Activated naive CD4-positive, alpha-beta T cell treated with anti-CD3 and anti-CD28 coated beads for 36 hours (primary cell): ENCODE measurements at regions not wholly inside any gene's neighbourhood (a gene's known extent, or its start where the extent isn't known, plus 50 kb on each side); places are given as distances from the start of the nearest gene placed in this dataset.
A peak's percentile ranks its signal among the peaks of the same experiment; 100 is the strongest.
"Not testable (repeated sequence)": the region's sequence is repeated elsewhere in the genome, so short reads cannot be mapped to it uniquely, and the experiment has no call there.

Source experiments
- CTCF ChIA-PET: fragments of 350-600 bp; sonication (Branson Sonifier 250); formaldehyde crosslinking; loops from one replicate; lab custom pipeline; 2021; ENCODE audit warnings: antibody characterized with exemption; lab: Charles Lee
- DNase-seq: peaks from one replicate; pipeline ENCODE4 v3.0.0-alpha.2; 2020
- H3K27ac Mint-ChIP-seq: one replicate; pipeline ENCODE4 v1.8.0; 2021; ENCODE audit warnings: mild to moderate bottlenecking, mixed read lengths
- H3K27me3 Mint-ChIP-seq: one replicate; pipeline ENCODE4 v1.8.0; 2021; ENCODE audit warnings: low read depth, mixed read lengths
- H3K36me3 Mint-ChIP-seq: one replicate; pipeline ENCODE4 v1.8.0; 2021; ENCODE audit warnings: low read depth, mixed read lengths
- H3K4me1 Mint-ChIP-seq: one replicate; pipeline ENCODE4 v1.8.0; 2021; ENCODE audit warnings: low read depth, mixed read lengths
- H3K4me3 Mint-ChIP-seq: one replicate; pipeline ENCODE4 v1.8.0; 2021; ENCODE audit warnings: mild to moderate bottlenecking, moderate library complexity, mixed read lengths
- H3K9me3 Mint-ChIP-seq: one replicate; pipeline ENCODE4 v1.8.0; 2021; ENCODE audit warnings: mixed read lengths
- intact Hi-C: fragments of 100-400 bp; cut with micrococcal nuclease; formaldehyde crosslinking; loops from one replicate; pipeline ENCODE4 v1.15.1; 2023

GRCh38 chr2:125730921-125731320 is 925.0 kb upstream of the GYPC start:
- Mint-ChIP-seq H3K27me3 (no peaks in the 10 kb centered on the region), H3K9me3 (peaks cover 1% of the 10 kb centered on the region), H3K27ac (no peak overlapping the region), H3K4me1 (no peaks in the 10 kb centered on the region), H3K36me3 (peaks cover under 1% of the 10 kb centered on the region), H3K4me3 (no peak overlapping the region)
- DNase-seq, result no peak
- intact Hi-C loops, result no loop called here
- CTCF ChIA-PET, result no interaction called here

- H3K27ac Mint-ChIP-seq, result no peak overlapping the region
- intact Hi-C loops, result no loop called here
- peaks cover 1% of the 10 kb centered on the region for H3K36me3 Mint-ChIP-seq
- H3K27me3 Mint-ChIP-seq, result no peaks in the 10 kb centered on the region
- DNase-seq, result no peak
- CTCF ChIA-PET, result no interaction called here
- no peaks in the 10 kb centered on the region for H3K4me1 Mint-ChIP-seq
- H3K4me3 Mint-ChIP-seq, result no peak overlapping the region
- peaks cover 9% of the 10 kb centered on the region for H3K9me3 Mint-ChIP-seq
Measured at GRCh38 chr2:125736306-125736705, 919.7 kb upstream of the GYPC start.

DNA sequence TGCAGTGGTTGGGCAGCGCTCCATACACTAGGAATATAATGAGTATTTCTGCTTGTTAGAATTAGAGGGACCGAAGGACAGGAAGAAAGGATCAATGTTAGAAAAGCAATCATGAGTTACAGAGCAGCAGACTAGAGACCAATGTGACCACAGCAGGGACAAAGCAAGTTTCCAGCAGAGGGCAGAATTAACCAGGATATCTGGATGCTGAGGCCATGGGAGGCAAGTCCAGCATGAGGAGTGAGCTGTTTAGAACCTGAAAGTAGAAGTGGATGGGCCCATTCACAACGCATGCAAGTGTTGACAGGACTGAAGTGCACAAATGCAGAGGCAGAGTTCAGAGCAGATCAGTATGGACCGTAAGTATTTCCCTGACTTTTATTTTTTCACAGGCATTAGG is 910.4 kb upstream of the GYPC start:
- H3K36me3 Mint-ChIP-seq, result no peaks in the 10 kb centered on the region
- no peak overlapping the region for H3K27ac Mint-ChIP-seq
- no peaks in the 10 kb centered on the region for H3K27me3 Mint-ChIP-seq
- CTCF ChIA-PET, result no interaction called here
- peaks cover 2% of the 10 kb centered on the region for H3K9me3 Mint-ChIP-seq
- H3K4me1 Mint-ChIP-seq, result no peaks in the 10 kb centered on the region
- peak; percentile 8 for DNase-seq
- intact Hi-C loops, result no loop called here
- no peak overlapping the region for H3K4me3 Mint-ChIP-seq

- CTCF ChIA-PET, result no interaction called here
- Mint-ChIP-seq H3K27ac (no peak overlapping the region), H3K27me3 (no peaks in the 10 kb centered on the region), H3K4me3 (no peak overlapping the region), H3K4me1 (no peaks in the 10 kb centered on the region), H3K9me3 (peaks cover 2% of the 10 kb centered on the region), H3K36me3 (no peaks in the 10 kb centered on the region)
- intact Hi-C loops, result no loop called here
- DNase-seq, result no peak
Measured at GRCh38 chr2:125746321-125747164, 909.4 kb upstream of the GYPC start.

- intact Hi-C loops, result no loop called here
- CTCF ChIA-PET, result no interaction called here
- no peak overlapping the region for H3K27ac Mint-ChIP-seq
- H3K4me3 Mint-ChIP-seq, result no peak overlapping the region
- H3K9me3 Mint-ChIP-seq, result peaks cover 2% of the 10 kb centered on the region
- no peaks in the 10 kb centered on the region for H3K27me3 Mint-ChIP-seq
- no peaks in the 10 kb centered on the region for H3K36me3 Mint-ChIP-seq
- H3K4me1 Mint-ChIP-seq, result no peaks in the 10 kb centered on the region
- DNase-seq, result no peak
Measured at GRCh38 chr2:125747165-125747425, 908.9 kb upstream of the GYPC start.

- intact Hi-C loops, result no loop called here
- Mint-ChIP-seq H3K4me1 (no peaks in the 10 kb centered on the region), H3K27me3 (no peaks in the 10 kb centered on the region), H3K9me3 (peaks cover 4% of the 10 kb centered on the region), H3K4me3 (no peak overlapping the region), H3K27ac (no peak overlapping the region), H3K36me3 (no peaks in the 10 kb centered on the region)
- CTCF ChIA-PET, result no interaction called here
- no peak for DNase-seq
Measured at GRCh38 chr2:125756431-125756830, 899.5 kb upstream of the GYPC start.

- no peak overlapping the region for H3K27ac Mint-ChIP-seq
- no peak for DNase-seq
- H3K27me3 Mint-ChIP-seq, result no peaks in the 10 kb centered on the region
- H3K9me3 Mint-ChIP-seq, result peaks cover 7% of the 10 kb centered on the region
- CTCF ChIA-PET, result no interaction called here
- H3K4me3 Mint-ChIP-seq, result no peak overlapping the region
- no peaks in the 10 kb centered on the region for H3K36me3 Mint-ChIP-seq
- intact Hi-C loops, result no loop called here
- no peaks in the 10 kb centered on the region for H3K4me1 Mint-ChIP-seq
Measured at GRCh38 chr2:125796784-125797183, 859.2 kb upstream of the GYPC start.

DNA sequence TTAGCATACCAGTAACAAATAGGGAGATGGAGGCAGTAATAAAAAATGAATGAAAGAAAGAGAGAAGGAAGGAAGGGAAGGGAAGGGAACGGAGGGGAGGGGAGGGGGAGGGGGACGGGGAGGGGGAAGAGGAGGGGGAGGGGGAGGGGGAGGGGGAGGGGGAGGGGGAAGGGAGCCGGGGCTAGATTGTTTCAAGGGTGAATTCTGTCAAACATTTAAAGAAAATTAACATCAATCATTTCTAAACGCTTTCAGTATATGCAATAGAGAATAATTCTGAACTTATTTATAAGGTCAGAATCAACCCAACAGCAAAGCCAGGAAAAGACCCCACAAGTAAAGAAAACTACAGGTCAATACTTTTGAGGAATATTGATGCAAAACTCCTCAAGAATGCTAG is 858.8 kb upstream of the GYPC start:
- H3K4me1 Mint-ChIP-seq, result no peaks in the 10 kb centered on the region
- no peak overlapping the region for H3K27ac Mint-ChIP-seq
- no peaks in the 10 kb centered on the region for H3K36me3 Mint-ChIP-seq
- H3K9me3 Mint-ChIP-seq, result peaks cover 7% of the 10 kb centered on the region
- CTCF ChIA-PET, result no interaction called here
- no peaks in the 10 kb centered on the region for H3K27me3 Mint-ChIP-seq
- intact Hi-C loops, result no loop called here
- no peak for DNase-seq
- H3K4me3 Mint-ChIP-seq, result no peak overlapping the region

DNA sequence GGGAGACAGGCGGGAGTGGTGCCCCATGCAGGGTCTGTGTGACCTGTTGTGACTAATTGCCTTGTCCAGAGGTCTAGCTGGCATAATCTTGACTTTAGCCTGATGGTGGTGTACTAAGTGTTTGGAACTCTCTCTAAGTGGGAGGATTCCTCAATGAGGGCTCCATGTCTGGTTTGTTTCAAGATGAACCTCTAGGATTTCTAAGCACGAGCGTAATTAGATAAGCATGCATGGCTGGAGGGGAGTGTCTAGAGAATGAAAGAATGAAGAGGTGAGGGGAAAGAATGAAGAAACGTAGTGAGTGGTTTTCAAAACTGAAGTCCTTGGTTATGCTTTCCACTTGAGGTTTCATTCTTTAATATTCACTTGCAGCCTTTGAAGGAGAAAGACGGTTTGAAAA is 833.2 kb upstream of the GYPC start:
- CTCF ChIA-PET, result no interaction called here
- H3K27me3 Mint-ChIP-seq, result no peaks in the 10 kb centered on the region
- no peaks in the 10 kb centered on the region for H3K9me3 Mint-ChIP-seq
- H3K36me3 Mint-ChIP-seq, result no peaks in the 10 kb centered on the region
- DNase-seq, result no peak
- no peak overlapping the region for H3K27ac Mint-ChIP-seq
- no peaks in the 10 kb centered on the region for H3K4me1 Mint-ChIP-seq
- no peak overlapping the region for H3K4me3 Mint-ChIP-seq
- intact Hi-C loops, result no loop called here

GRCh38 chr2:125825781-125826180 is 830.2 kb upstream of the GYPC start:
- H3K27me3 Mint-ChIP-seq, CTCF ChIA-PET, intact Hi-C loops, DNase-seq, H3K4me1 Mint-ChIP-seq, H3K4me3 Mint-ChIP-seq, H3K36me3 Mint-ChIP-seq, H3K27ac Mint-ChIP-seq: not testable (repeated sequence)
- peaks cover 13% of the 10 kb centered on the region for H3K9me3 Mint-ChIP-seq

DNA sequence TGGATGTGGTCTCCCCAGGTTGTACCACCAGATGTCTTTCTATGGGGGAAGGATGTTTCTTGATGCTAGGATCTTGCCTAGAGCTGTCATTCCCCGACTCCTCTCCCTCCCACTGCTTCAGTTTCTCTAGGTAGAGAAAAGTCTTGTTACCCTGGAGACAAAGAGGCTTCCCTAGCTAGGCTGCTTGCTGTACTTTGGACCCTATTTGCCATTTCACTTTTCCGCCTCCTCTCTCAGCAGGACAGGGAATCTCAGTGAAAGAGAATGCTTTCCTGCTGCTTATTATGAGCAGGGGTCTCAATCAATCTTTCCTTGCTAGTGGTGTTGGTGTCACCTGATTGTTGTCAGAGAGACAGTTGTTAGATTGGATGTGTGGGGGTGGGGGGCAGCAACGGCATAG is 818.8 kb upstream of the GYPC start:
- intact Hi-C loops, result no loop called here
- no peaks in the 10 kb centered on the region for H3K27me3 Mint-ChIP-seq
- no peaks in the 10 kb centered on the region for H3K36me3 Mint-ChIP-seq
- CTCF ChIA-PET, result no interaction called here
- peaks cover 4% of the 10 kb centered on the region for H3K9me3 Mint-ChIP-seq
- no peaks in the 10 kb centered on the region for H3K4me1 Mint-ChIP-seq
- H3K4me3 Mint-ChIP-seq, result no peak overlapping the region
- no peak overlapping the region for H3K27ac Mint-ChIP-seq
- DNase-seq, result no peak

DNA sequence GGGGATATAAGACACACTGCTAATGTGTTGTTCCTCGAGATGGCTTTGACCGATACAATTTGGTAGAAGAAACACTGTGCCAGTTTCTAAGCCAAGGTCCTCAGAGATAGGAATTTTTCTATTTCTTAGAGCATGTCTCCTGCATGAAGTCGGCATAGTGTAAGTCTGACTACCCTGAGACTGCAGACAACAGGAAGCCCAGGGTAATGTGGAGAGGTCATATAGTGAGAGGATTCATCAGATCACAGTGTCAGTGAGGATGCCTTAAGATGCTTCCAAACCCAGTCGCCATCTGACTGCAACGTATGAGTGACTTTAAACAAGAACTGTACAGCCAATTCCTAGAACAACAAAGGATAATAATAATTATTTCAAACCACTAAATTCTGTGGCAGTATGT is 818.3 kb upstream of the GYPC start:
- Mint-ChIP-seq H3K27ac (no peak overlapping the region), H3K27me3 (no peaks in the 10 kb centered on the region), H3K9me3 (peaks cover 4% of the 10 kb centered on the region), H3K36me3 (no peaks in the 10 kb centered on the region), H3K4me3 (no peak overlapping the region), H3K4me1 (no peaks in the 10 kb centered on the region)
- no peak for DNase-seq
- intact Hi-C loops, result no loop called here
- CTCF ChIA-PET, result no interaction called here

DNA sequence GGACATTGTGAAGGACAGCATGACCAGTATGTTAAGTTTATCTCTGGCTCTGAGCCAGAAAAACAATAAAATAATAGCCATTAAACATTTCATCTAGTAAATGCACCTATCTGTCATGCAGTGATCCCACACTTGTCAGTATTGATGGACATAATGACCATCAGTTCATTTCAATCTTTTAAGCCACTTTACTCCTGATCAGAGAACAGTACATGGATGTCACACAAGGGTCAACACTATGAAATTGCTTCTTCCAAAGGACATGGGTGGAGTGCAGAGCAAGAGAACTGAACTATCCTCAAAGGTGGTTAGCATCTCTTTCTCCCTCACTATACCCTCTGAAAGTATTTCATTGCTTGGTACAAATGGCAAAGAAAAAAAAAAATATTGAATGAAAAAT is 816.0 kb upstream of the GYPC start:
- H3K4me3 Mint-ChIP-seq, result no peak overlapping the region
- intact Hi-C loops, result no loop called here
- no peak overlapping the region for H3K27ac Mint-ChIP-seq
- CTCF ChIA-PET, result no interaction called here
- H3K36me3 Mint-ChIP-seq, result no peaks in the 10 kb centered on the region
- H3K27me3 Mint-ChIP-seq, result no peaks in the 10 kb centered on the region
- H3K4me1 Mint-ChIP-seq, result no peaks in the 10 kb centered on the region
- no peak for DNase-seq
- no peaks in the 10 kb centered on the region for H3K9me3 Mint-ChIP-seq
